ENCODE measurements at regions not wholly inside any gene's neighbourhood (a gene's known extent, or its start where the extent isn't known, plus 50 kb on each side); places are given as distances from the start of the nearest gene placed in this dataset.

GRCh38 chr18:2089396-2089795 is 481.9 kb downstream of the METTL4 start:
- TF ChIP-seq ZNF70 (CRISPR knock-in tag; IDR thresholded peaks at IDR 0.05) = no peak
- no peak for TF ChIP-seq ZC3H10 (CRISPR knock-in tag; IDR thresholded peaks at IDR 0.05)
- no peak for TF ChIP-seq ZNF8 (CRISPR knock-in tag; IDR thresholded peaks at IDR 0.05)
- TF ChIP-seq ZNF565 (CRISPR knock-in tag; conservative IDR thresholded peaks at IDR 0.05; ENCODE audit: low read depth) = no peak
- no peak for TF ChIP-seq POU6F1 (CRISPR knock-in tag; IDR thresholded peaks at IDR 0.05; ENCODE audit: borderline replicate concordance, low read depth)
- TF ChIP-seq RARB (CRISPR knock-in tag; IDR thresholded peaks at IDR 0.05) = no peak
- no peak for TF ChIP-seq ESRRG (CRISPR knock-in tag; IDR thresholded peaks at IDR 0.05)
- no peak for TF ChIP-seq ZFP30 (CRISPR knock-in tag; IDR thresholded peaks at IDR 0.05)
- no peak for TF ChIP-seq OSR1 (CRISPR knock-in tag; IDR thresholded peaks at IDR 0.05)
- no peak for TF ChIP-seq BACH2 (CRISPR knock-in tag; IDR thresholded peaks at IDR 0.05; ENCODE audit: borderline replicate concordance)
- no peak for TF ChIP-seq PATZ1 (CRISPR knock-in tag; IDR thresholded peaks at IDR 0.05; ENCODE audit: borderline replicate concordance)
- no peak for TF ChIP-seq TOX (CRISPR knock-in tag; IDR thresholded peaks at IDR 0.05; ENCODE audit: borderline replicate concordance)

All from SK-N-SH treated with all-trans-retinoic acid at 6 μM for 48 hours (cell line).